ENCODE measurements at regions not wholly inside any gene's neighbourhood (a gene's known extent, or its start where the extent isn't known, plus 50 kb on each side); places are given as distances from the start of the nearest gene placed in this dataset.

GRCh38 chr6:74420221-74420620 is 724.2 kb downstream of the CD109 start:
- Histone ChIP-seq H3K27me3 (no peaks in the 10 kb centered on the region), H3K9me3 (no peaks in the 10 kb centered on the region; the same call in none of the 2 replicates), H3K4me3 (ENCODE audit: low read depth, low read length) (no peak overlapping the region), H3K36me3 (no peaks in the 10 kb centered on the region), H3K4me1 (no peaks in the 10 kb centered on the region)
- DNase-seq = no peak
- no peak for TF ChIP-seq CTCF (IDR thresholded peaks at IDR 0.05; ENCODE audit: low read depth, low read length)

- Histone ChIP-seq H3K9me3 (no peaks in the 10 kb centered on the region; the same call in 1 of the 2 replicates), H3K36me3 (no peaks in the 10 kb centered on the region), H3K27me3 (no peaks in the 10 kb centered on the region), H3K4me1 (no peaks in the 10 kb centered on the region), H3K4me3 (ENCODE audit: low read depth, low read length) (no peak overlapping the region)
- no peak for TF ChIP-seq CTCF (IDR thresholded peaks at IDR 0.05; ENCODE audit: low read depth, low read length)
- DNase-seq = no peak
Observed at GRCh38 chr6:74415056-74415455, 719.1 kb downstream of the CD109 start.

- no peaks in the 10 kb centered on the region for H3K4me1 ChIP-seq
- TF ChIP-seq CTCF (IDR thresholded peaks at IDR 0.05; ENCODE audit: low read depth, low read length) = no peak
- no peak for DNase-seq
- H3K36me3 ChIP-seq = no peaks in the 10 kb centered on the region
- H3K9me3 ChIP-seq = no peaks in the 10 kb centered on the region; the same call in 1 of the 2 replicates
- H3K27me3 ChIP-seq = no peaks in the 10 kb centered on the region
- H3K4me3 ChIP-seq (ENCODE audit: low read depth, low read length) = no peak overlapping the region
Observed at GRCh38 chr6:74410630-74411029, 714.6 kb downstream of the CD109 start.

GRCh38 chr6:74409447-74409846 is 713.4 kb downstream of the CD109 start:
- H3K4me1 ChIP-seq = no peaks in the 10 kb centered on the region
- no peak for DNase-seq
- no peak overlapping the region for H3K4me3 ChIP-seq (ENCODE audit: low read depth, low read length)
- H3K9me3 ChIP-seq = no peaks in the 10 kb centered on the region
- TF ChIP-seq CTCF (IDR thresholded peaks at IDR 0.05; ENCODE audit: low read depth, low read length) = no peak
- H3K27me3 ChIP-seq = no peaks in the 10 kb centered on the region
- H3K36me3 ChIP-seq = no peaks in the 10 kb centered on the region

GRCh38 chr6:74408844-74409243 is 712.8 kb downstream of the CD109 start:
- Histone ChIP-seq H3K4me3 (ENCODE audit: low read depth, low read length) (no peak overlapping the region), H3K9me3 (no peaks in the 10 kb centered on the region), H3K36me3 (no peaks in the 10 kb centered on the region)

GRCh38 chr6:74404366-74404765 is 708.4 kb downstream of the CD109 start:
- H3K4me1 ChIP-seq = no peaks in the 10 kb centered on the region

More at GRCh38 chr6:74408844-74409243, 712.8 kb downstream of the CD109 start:
- Histone ChIP-seq H3K4me1 (no peaks in the 10 kb centered on the region), H3K27me3 (no peaks in the 10 kb centered on the region)
- no peak for DNase-seq
- TF ChIP-seq CTCF (IDR thresholded peaks at IDR 0.05; ENCODE audit: low read depth, low read length) = no peak

More at GRCh38 chr6:74404366-74404765, 708.4 kb downstream of the CD109 start:
- no peaks in the 10 kb centered on the region for H3K9me3 ChIP-seq
- no peaks in the 10 kb centered on the region for H3K27me3 ChIP-seq
- TF ChIP-seq CTCF (IDR thresholded peaks at IDR 0.05; ENCODE audit: low read depth, low read length) = no peak
- H3K36me3 ChIP-seq = no peaks in the 10 kb centered on the region
- H3K4me3 ChIP-seq (ENCODE audit: low read depth, low read length) = no peak overlapping the region
- no peak for DNase-seq
